Posterior vena cava (tissue), 2 donors: ENCODE measurements at regions not wholly inside any gene's neighbourhood (a gene's known extent, or its start where the extent isn't known, plus 50 kb on each side); places are given as distances from the start of the nearest gene placed in this dataset.

Source experiments
- DNase-seq: peaks from one replicate; pipeline ENCODE4 v3.0.0-alpha.2; 2020; ENCODE audit warnings: low spot score
- intact Hi-C, 2 donors: fragments of 100-400 bp; cut with DNase I; formaldehyde crosslinking; loops; one replicate each; pipeline versions ENCODE4 v1.14.1 to v1.14.2; 2022 to 2023
- donor health status: DM: yes; HTN: yes; CAD: no.
- donor health status: DM: yes; HTN: yes; CAD: no.

GRCh38 chr2:181366675-181367175, 90.5 kb upstream of the ITGA4 start:
- intact Hi-C loops: no loop called here
- DNase-seq: no peak

GRCh38 chr2:181367411-181367810, 89.8 kb upstream of the ITGA4 start:
- DNase-seq: no peak
- intact Hi-C loops: no loop called here

DNA sequence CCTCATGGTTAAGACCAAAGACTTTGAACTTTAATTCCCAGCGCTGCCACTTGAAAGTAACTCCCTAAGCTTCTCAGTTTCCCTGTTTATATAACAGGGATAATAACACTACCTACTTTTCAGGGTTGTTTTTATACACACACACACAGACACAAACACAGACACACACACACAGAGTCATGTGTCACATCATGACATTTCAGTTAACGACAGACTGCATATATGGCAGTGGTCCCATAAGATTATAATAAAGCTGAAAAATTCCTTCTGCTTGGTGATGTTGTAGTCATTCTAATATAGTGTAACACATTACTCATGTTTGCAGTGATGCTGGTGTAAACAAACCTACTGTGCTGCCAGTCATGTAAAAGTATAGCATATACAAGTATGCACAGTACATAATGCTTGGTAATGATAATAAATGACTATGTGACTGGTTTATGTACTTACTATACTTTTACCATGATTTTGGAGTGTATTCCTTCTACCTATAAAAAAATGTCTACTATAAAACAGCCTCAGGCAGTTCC, 89.2 kb upstream of the ITGA4 start:
- no peak for DNase-seq
- intact Hi-C loops: no loop called here

GRCh38 chr2:181370126-181370525, 87.1 kb upstream of the ITGA4 start:
- intact Hi-C loops: no loop called here
- no peak for DNase-seq

GRCh38 chr2:181371195-181371594, 86.0 kb upstream of the ITGA4 start:
- no peak for DNase-seq
- intact Hi-C loops: no loop called here

GRCh38 chr2:181371782-181372645, 85.2 kb upstream of the ITGA4 start:
- intact Hi-C loops: no loop called here
- no peak for DNase-seq

DNA sequence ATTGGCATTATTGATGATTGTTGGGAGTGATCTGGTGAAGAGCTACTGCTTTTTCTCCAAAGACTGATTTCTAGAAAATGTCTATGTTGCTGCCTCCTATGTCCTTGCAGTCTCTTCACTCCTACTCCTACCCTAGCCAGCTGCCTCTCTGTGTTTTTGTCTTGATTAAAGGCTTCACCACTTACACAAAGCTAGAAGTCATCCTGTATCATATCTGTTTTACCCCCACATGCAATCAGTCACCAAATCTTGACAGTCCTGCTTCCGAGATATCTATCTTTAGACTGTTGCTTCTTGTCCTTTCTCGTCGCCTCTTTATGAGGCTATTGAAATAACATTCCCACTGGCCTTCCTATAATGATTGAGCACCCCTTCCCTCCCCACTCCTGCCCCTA, 84.5 kb upstream of the ITGA4 start:
- no peak for DNase-seq
- intact Hi-C loops: no loop called here

DNA sequence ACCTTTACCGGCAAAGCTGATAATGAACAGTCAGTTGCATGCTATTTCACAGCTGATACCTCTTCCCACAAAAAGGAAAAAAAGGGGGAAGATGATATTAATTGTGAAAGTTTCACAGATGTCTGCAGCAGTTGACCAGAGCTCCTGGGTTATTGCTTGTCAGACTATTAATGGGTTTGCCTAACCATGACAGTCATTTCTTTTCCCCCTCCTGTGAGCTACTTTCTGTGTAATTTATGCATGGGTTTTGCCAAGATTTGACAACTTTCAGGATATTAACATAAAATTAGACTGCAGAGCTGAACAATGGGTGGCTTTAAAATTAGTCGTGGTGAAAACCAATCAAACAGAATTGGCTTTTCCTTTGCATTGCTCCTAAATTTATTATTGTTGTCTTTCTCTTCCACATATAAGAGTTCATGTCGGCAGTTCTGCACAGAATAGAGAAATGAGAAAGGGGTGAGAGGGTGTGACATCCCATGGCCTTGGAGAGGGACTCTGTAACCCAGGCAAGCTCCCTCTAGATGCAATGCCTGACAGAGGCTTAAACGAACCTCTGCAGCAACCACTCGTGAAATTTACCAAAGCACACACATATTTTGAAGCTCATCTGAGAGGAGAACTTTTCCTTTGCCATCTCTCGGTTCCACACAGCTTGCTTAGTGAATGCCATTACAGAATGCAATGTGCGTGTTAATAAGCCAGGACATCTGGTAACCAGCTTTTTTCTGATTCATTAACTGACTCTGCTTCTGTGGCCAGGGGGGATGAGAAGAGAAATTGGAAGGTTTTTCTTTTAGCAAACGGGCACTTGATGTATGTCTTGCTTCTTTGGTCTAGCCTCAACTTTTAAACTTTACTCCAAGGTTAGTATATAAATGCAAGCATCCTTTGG, 82.2 kb upstream of the ITGA4 start:
- no peak for DNase-seq
- intact Hi-C loops: no loop called here

- intact Hi-C loops: no loop called here
- no peak for DNase-seq
Observed at GRCh38 chr2:181376442-181376841, 80.7 kb upstream of the ITGA4 start.

DNA sequence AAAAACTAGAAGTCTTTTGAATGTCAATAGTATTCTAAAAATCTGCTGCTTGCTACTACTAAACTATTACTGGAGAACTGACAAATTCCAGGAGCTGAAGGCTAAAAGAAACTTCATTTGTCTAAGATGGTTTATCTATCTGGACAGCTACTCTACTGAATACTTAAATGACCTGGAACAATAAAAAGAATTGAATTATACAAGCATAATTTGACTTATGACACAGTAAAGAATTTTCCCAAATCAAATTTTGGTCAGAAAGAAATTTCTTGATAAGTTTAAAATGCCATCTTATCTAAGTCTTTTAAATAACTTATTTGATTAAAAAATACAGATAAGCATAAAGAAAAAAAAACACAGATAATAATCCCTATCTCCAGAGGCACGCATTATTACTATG, 80.2 kb upstream of the ITGA4 start:
- intact Hi-C loops: no loop called here
- no peak for DNase-seq

DNA sequence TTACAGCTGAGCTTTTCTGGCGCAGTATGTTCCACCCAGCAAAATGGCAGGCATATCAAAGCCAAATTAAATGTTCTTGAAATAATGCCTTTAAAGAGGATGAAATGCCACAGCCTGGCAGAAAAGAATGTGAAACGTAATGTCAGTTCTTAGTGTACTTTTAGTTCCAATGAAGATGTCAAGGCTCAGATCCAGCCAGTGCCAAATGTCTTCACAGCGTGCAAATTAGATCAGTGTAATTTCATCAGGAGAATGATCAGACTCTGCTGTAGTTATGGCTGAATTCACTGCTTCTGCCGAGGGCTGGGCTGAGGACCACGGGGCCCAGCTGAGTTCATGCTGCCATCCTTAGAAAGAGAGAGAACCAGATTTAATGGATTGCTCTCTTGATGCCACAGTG, 78.7 kb upstream of the ITGA4 start:
- DNase-seq: no peak
- intact Hi-C loops: no loop called here

GRCh38 chr2:181380581-181380980, 76.6 kb upstream of the ITGA4 start:
- intact Hi-C loops: no loop called here
- DNase-seq: no peak

- intact Hi-C loops: no loop called here
- no peak for DNase-seq
Observed at GRCh38 chr2:181384923-181385322, 72.3 kb upstream of the ITGA4 start.

DNA sequence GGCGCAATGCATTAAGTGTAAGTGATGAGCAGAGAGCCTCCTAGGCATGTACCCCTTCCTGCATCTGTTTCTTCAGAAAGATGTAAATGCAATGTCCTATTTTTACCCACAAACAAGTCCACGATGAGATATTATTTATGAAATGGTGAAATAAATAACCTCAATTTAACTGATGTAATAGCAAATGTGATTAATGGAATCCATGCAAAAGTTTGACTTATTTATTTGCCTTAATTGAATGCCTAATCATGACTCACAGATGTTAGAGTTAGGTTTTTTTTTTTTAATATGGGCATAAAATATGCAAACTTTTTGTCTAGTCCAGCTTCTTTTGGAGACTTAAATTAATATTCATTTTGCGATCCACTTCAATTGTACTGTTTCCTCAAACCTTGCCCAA, 67.7 kb upstream of the ITGA4 start:
- intact Hi-C loops: no loop called here

DNA sequence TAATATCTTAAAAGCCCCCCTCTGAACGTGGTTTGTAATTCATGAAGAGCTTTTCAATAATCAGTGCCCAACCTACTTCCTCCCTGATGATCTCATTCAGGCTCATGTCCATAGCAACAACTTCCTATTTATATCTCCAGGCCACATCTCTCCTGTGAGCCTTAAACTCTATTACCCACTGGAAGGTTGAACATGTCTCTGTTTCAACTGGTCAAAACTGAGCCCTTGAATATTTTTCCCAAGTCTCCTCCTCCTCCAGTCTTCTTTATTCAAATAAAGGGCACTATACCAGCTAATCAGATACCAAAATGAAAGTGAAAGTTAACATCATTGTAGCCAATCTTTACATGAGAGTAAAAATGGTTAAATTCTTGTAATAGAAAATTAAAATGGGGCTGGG, 63.7 kb upstream of the ITGA4 start:
- no peak for DNase-seq
- intact Hi-C loops: no loop called here

More for the DNA sequence above, 67.7 kb upstream of the ITGA4 start:
- DNase-seq: no peak

DNA sequence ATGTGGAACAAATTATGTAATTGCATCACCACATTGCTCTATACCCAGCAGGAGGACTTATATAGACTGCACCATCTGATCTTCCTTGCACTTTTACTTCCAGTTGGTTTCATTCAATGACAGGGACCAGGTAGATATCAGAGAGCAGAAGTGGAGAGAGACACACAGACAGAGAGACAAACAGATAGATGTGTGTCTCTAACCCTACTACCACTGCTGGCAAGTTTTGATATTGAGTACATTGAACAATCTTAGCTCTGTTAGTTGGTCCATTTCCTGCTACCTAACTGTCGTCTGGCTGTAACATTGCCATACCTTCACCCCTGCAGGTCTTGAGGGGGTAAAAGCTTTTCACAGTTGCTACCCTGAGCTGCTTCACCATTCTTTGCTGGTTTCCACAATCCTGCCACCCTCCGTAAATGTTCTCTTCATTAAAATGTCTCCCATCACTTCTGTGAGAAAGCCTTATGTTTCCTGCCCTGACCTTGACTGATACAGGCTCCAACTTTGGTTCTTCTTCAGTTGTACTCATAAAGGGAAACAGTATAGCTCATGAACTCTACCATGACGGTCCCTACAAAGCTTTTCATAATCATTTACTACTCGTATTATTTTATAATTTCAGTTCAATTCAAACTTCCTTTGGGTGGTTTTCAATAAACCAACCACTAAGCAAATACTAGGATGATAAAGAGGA, 62.3 kb upstream of the ITGA4 start:
- DNase-seq: no peak
- intact Hi-C loops: no loop called here

DNA sequence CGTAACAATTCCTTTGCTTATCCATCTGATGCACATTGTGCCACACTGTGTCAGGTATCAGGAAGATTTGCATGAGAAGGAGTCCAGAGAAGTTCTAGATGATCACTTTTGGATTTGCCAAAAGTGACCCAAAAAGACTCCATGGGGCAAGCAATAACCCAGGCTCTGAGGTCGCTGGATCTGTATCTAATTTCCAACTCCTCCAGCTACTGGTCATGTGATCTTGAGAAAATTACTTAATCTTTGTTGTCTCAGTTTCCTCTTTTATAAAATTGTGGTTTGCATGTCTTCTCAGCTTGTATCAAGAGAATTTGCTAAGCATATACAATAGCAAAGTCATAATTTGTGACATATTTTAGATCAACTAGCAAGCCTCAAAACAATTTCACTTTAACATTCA, 61.3 kb upstream of the ITGA4 start:
- intact Hi-C loops: no loop called here
- no peak for DNase-seq

GRCh38 chr2:181396256-181397123, 60.7 kb upstream of the ITGA4 start:
- intact Hi-C loops: no loop called here
- no peak for DNase-seq

DNA sequence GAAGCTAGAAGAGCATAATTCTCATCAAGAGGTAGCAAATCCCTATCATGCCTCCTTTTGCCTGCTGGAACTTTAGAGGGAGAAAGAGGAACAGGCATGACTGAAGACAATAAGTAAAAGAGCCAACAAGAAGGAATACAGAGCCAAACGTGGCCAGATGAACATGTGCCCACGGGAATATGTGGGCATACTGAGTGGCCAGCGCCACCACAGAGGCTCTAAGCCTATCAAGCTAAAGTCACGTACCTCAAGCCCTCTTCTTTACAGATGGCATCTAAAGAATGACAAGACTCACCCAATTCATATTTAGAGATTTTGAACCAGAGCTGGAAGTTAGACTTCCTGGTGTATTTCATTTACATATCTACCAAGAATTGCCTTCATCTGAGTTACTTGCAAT, 59.9 kb upstream of the ITGA4 start:
- intact Hi-C loops: no loop called here

More for the DNA sequence above, 59.9 kb upstream of the ITGA4 start:
- DNase-seq: no peak
